Mononuclear cell (primary cell): ENCODE measurements at regions not wholly inside any gene's neighbourhood (a gene's known extent, or its start where the extent isn't known, plus 50 kb on each side); places are given as distances from the start of the nearest gene placed in this dataset.
"Not testable (repeated sequence)": the region's sequence is repeated elsewhere in the genome, so short reads cannot be mapped to it uniquely, and the experiment has no call there.

Source experiments
- H3K27me3 ChIP-seq: 2 replicates; pipeline ENCODE4 v1.6.0; 2011; ENCODE audit warnings: low read length, control low read depth; ENCODE audit not compliant: insufficient read depth
- H3K4me1 ChIP-seq: 2 replicates; pipeline ENCODE4 v1.5.1; 2011; ENCODE audit warnings: mild to moderate bottlenecking, low read length, control low read depth; ENCODE audit not compliant: insufficient read depth
- H3K4me3 ChIP-seq: 2 replicates; pipeline ENCODE4 v1.5.1; 2011; ENCODE audit warnings: mild to moderate bottlenecking, low read length, moderate library complexity
- H3K9me3 ChIP-seq: 2 replicates; pipeline ENCODE4 v1.5.1; 2011; ENCODE audit warnings: low read depth, mild to moderate bottlenecking, control low read depth, low read length

DNA sequence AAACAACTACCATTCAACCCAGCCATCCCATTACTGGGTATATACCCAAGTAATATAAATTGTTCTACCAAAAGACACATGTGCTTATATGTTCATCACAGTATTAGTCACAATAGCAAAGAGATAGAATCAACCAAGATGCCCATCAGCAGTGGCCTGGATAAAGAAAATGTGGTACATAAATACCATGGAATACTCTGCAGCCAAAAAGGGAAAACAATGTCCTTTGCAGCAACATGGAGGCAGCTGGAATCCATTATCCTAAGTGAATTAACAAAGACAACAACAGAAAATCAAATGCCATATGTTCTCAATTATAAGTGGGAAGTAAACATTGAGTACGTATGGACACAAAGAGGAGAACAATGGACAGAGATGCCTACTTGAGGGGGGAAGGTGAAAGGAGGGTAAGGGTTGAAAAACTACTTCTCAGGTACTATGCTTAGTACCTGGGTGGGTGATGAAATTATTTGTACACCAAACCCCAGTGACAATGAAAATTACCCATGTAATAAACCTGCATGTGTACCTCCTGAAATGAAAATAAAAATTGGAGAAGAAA, 632.1 kb upstream of the AADAT start:
- Histone ChIP-seq H3K9me3 (no peaks in the 10 kb centered on the region), H3K4me1 (no peaks in the 10 kb centered on the region), H3K27me3 (no peaks in the 10 kb centered on the region), H3K4me3 (no peak overlapping the region)

DNA sequence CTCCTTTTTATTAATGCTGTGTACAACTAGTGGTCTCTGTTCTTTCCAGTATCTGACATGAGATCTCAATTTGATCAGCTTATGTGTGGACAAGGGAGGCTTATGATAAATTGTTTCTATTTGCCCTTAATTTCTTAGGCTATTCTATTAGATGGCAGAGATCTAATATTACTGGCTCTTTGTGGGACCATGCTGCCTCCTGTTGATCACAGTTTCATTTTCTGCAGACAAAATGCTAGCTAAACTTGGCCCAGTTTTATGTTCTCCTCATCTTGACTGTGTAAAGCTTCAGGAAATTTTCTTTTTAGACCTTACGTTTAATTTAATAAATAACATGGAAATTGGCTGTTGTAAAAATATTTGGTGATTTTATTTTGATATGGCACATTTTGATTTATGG, 627.1 kb upstream of the AADAT start:
- no peaks in the 10 kb centered on the region for H3K4me1 ChIP-seq
- H3K9me3 ChIP-seq = no peaks in the 10 kb centered on the region
- H3K27me3 ChIP-seq = no peaks in the 10 kb centered on the region
- no peak overlapping the region for H3K4me3 ChIP-seq

GRCh38 chr4:170705907-170706306, 616.2 kb upstream of the AADAT start:
- Histone ChIP-seq H3K9me3 (no peaks in the 10 kb centered on the region), H3K4me1 (no peaks in the 10 kb centered on the region), H3K27me3 (no peaks in the 10 kb centered on the region), H3K4me3 (no peak overlapping the region)

DNA sequence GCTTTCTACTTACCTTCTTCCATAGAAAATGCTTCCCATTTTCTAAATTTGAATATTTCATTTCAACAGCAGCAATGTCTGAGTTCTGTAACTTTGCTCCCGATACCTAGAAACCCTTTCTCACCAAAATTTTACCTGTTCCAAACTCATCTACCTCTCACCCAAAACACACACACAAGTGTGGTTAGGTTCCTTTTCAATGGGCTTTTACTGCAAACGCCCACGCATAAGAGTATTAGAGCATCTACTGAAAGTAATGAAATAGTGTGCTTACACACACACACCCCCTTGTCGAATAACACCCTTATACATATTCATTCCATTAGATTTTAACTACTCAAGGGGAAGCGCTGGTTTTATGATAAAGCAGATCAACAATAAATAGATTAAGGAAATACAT, 610.3 kb upstream of the AADAT start:
- H3K27me3 ChIP-seq = no peaks in the 10 kb centered on the region
- H3K4me1 ChIP-seq = no peaks in the 10 kb centered on the region
- H3K9me3 ChIP-seq = no peaks in the 10 kb centered on the region
- no peak overlapping the region for H3K4me3 ChIP-seq

- H3K9me3 ChIP-seq = no peaks in the 10 kb centered on the region
- H3K4me1 ChIP-seq = no peaks in the 10 kb centered on the region
Measured at GRCh38 chr4:170698334-170698733, 608.6 kb upstream of the AADAT start.

GRCh38 chr4:170697845-170698244, 608.1 kb upstream of the AADAT start:
- Histone ChIP-seq H3K27me3 (no peaks in the 10 kb centered on the region), H3K4me3 (no peak overlapping the region), H3K4me1 (no peaks in the 10 kb centered on the region), H3K9me3 (no peaks in the 10 kb centered on the region)

More at GRCh38 chr4:170698334-170698733, 608.6 kb upstream of the AADAT start:
- Histone ChIP-seq H3K4me3 (no peak overlapping the region), H3K27me3 (no peaks in the 10 kb centered on the region)

- H3K4me3 ChIP-seq = no peak overlapping the region
- no peaks in the 10 kb centered on the region for H3K27me3 ChIP-seq
- H3K4me1 ChIP-seq = no peaks in the 10 kb centered on the region
- no peaks in the 10 kb centered on the region for H3K9me3 ChIP-seq
Measured at GRCh38 chr4:170697045-170697444, 607.3 kb upstream of the AADAT start.

GRCh38 chr4:170691168-170691567, 601.4 kb upstream of the AADAT start:
- no peaks in the 10 kb centered on the region for H3K9me3 ChIP-seq
- H3K4me1 ChIP-seq = no peaks in the 10 kb centered on the region
- H3K4me3 ChIP-seq = no peak overlapping the region
- no peaks in the 10 kb centered on the region for H3K27me3 ChIP-seq

GRCh38 chr4:170687751-170688150, 598.0 kb upstream of the AADAT start:
- no peak overlapping the region for H3K4me3 ChIP-seq
- no peaks in the 10 kb centered on the region for H3K9me3 ChIP-seq
- H3K27me3 ChIP-seq = no peaks in the 10 kb centered on the region
- no peaks in the 10 kb centered on the region for H3K4me1 ChIP-seq

GRCh38 chr4:170685701-170686100, 595.9 kb upstream of the AADAT start:
- not testable (repeated sequence) for H3K4me1 ChIP-seq, H3K9me3 ChIP-seq, H3K27me3 ChIP-seq, H3K4me3 ChIP-seq

DNA sequence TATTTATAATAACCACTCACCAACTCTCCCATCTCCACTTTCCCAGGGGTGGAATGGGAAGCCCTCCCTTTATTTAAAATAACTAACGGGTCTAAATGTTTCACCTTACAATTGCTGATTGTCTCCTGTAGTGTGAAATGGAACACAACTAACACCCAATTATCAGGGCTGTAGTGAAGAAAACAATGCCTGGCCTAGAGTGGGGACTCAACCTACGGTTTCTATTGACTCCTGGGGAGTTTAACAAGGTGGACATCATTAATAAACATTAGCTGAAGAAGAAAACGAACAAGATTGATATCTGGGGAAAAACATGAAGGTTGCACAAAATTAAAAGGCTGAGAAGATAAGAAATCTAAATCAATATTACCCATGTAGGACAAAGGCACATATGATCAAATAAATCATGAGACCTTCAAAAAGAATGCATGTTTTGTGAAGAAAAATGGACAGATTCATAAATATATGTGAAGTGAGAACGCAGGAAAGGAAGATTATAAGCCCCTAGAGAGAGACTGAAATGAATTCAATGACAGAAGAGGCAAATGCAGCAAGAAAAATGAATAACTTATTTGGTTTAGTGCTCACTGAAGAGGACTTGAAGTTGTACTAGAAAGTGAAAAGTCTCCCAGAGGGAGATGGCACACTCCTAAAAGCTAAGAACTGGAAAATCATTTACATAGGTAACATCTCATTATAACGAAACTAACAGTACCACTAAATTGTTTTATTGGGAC, 593.0 kb upstream of the AADAT start:
- no peak overlapping the region for H3K4me3 ChIP-seq
- no peaks in the 10 kb centered on the region for H3K27me3 ChIP-seq
- H3K9me3 ChIP-seq = no peaks in the 10 kb centered on the region
- no peaks in the 10 kb centered on the region for H3K4me1 ChIP-seq

GRCh38 chr4:170682087-170682486, 592.3 kb upstream of the AADAT start:
- not testable (repeated sequence) for H3K4me1 ChIP-seq, H3K27me3 ChIP-seq, H3K4me3 ChIP-seq, H3K9me3 ChIP-seq

- no peak overlapping the region for H3K4me3 ChIP-seq
- H3K27me3 ChIP-seq = no peaks in the 10 kb centered on the region
- H3K4me1 ChIP-seq = no peaks in the 10 kb centered on the region
- no peaks in the 10 kb centered on the region for H3K9me3 ChIP-seq
Measured at GRCh38 chr4:170675568-170676262, 586.0 kb upstream of the AADAT start.

DNA sequence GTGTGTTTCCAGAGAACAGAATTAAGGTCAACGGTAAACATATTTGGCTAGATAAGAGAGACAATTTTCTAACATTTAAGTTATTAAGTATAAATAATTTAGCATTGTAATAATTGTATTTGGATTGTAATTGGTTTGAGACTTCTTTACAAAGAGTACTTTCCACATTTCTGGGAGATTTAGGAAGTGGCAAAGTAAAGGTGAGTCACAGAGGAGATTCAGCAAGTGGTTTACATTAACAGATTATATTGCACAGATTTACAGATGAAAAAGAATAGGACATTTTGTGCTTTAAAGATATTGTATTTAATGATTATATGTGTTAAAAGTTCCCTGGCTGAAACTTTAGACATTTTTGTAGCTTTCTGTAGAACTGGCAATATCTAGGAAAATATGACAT, 584.4 kb upstream of the AADAT start:
- Histone ChIP-seq H3K4me1 (no peaks in the 10 kb centered on the region), H3K4me3 (no peak overlapping the region), H3K9me3 (no peaks in the 10 kb centered on the region), H3K27me3 (no peaks in the 10 kb centered on the region)

DNA sequence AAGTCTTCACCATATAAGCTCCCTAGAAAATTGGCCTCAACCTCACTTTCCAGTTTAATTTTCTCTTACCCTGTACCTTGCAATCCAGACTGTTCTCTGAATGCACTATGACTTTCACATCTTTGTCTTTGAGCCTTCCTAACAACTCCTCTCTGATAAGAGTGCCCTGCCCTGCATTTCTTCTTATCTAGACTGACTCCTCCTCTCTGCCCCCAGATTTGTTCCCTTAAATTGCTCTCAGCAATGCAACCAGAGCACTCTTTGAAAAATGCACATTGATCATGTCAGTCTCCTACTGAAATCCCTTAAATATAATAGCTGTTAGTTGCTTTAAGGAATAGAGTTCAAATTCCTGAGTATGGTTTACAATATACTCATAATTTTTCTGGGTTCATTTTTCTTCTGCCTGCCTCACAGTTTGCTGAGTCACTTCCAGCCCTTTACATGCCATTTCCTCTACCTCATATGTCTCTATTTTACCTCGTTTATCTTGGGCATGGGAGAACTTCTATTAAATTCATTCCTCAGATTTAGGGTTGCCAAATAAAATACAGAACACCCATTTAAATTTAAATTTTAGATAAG, 582.7 kb upstream of the AADAT start:
- Histone ChIP-seq H3K4me1 (no peaks in the 10 kb centered on the region), H3K27me3 (no peaks in the 10 kb centered on the region), H3K9me3 (no peaks in the 10 kb centered on the region), H3K4me3 (no peak overlapping the region)
